ENCODE measurements at regions not wholly inside any gene's neighbourhood (a gene's known extent, or its start where the extent isn't known, plus 50 kb on each side); places are given as distances from the start of the nearest gene placed in this dataset.

DNA sequence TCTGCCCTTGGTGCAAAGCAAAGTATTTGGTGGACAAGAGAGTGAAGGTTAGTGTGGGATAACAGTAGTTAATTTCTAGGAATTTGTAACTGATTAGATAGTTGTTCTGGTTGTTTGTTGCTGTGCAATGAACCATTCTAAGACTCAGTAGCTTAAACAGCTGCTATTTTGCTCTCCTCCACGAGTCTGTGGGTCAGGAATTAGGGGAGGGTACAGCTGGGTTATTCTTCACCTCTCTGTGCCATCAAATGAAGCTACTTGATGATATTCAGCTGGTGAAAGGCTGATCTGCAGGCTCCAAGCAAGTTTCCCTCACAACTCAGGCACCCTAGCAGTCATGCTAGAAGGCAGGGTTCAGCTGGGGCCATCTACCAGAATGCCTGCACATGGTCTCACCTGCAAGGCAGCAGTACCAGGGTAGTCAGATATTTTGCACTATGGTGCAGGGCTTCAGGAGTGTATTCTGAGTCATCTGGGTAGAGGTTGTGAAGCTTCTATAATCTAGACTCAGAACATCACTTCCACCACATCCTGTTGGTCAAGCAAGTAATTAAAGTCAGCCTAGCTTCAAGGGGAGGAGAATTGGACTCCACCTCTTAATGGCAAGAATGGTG lies 159.5 kb upstream of the SLC28A3 start:
- no peak for ATAC-seq
- TF ChIP-seq POLR2A (IDR thresholded peaks at IDR 0.05) = no peak
- TF ChIP-seq, protein P1, sequence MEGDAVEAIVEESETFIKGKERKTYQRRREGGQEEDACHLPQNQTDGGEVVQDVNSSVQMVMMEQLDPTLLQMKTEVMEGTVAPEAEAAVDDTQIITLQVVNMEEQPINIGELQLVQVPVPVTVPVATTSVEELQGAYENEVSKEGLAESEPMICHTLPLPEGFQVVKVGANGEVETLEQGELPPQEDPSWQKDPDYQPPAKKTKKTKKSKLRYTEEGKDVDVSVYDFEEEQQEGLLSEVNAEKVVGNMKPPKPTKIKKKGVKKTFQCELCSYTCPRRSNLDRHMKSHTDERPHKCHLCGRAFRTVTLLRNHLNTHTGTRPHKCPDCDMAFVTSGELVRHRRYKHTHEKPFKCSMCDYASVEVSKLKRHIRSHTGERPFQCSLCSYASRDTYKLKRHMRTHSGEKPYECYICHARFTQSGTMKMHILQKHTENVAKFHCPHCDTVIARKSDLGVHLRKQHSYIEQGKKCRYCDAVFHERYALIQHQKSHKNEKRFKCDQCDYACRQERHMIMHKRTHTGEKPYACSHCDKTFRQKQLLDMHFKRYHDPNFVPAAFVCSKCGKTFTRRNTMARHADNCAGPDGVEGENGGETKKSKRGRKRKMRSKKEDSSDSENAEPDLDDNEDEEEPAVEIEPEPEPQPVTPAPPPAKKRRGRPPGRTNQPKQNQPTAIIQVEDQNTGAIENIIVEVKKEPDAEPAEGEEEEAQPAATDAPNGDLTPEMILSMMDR (IDR thresholded peaks at IDR 0.05 in 4 of 5, conservative IDR thresholded peaks at IDR 0.05 in 1 of 5) = no peak
- no peaks in the 10 kb centered on the region for H3K36me3 ChIP-seq
- H3K27me3 ChIP-seq = no peaks in the 10 kb centered on the region
- DNase-seq = no peak
- no peak overlapping the region for H3K27ac ChIP-seq
- intact Hi-C loops (cut with DNase I; ENCODE audit: low total_unique reads) (no loop called here), in situ Hi-C loops (cut with MboI; ENCODE audit: low sequenced_read_pairs in 4 of 4) (no loop called here)
- H3K4me3 ChIP-seq = no peak overlapping the region
- no peaks in the 10 kb centered on the region for H3K9me3 ChIP-seq
- no peaks in the 10 kb centered on the region for H3K4me1 ChIP-seq

DNA sequence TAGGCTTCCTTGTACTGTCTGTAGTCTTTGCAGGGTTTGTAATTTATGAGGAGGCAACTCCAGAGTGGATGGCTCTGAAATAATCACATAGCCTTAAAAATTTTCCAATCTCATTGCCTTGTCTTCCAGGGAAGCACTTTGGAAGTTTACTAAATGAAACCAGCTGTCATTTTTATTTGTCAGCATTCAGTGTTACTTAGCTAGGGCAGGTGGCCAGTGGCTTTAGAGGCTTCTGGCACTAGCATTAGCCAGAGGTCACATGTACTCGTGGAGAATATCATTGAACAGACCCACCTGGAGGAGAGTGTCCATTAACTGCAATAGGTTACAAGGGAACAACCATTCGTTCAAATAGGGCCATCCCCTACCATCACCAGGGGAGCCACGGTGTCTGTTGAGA lies 160.3 kb upstream of the SLC28A3 start:
- ATAC-seq (no peak), DNase-seq (no peak)
- Histone ChIP-seq H3K9me3 (no peaks in the 10 kb centered on the region), H3K27ac (no peak overlapping the region), H3K36me3 (no peaks in the 10 kb centered on the region), H3K27me3 (no peaks in the 10 kb centered on the region), H3K4me1 (no peaks in the 10 kb centered on the region), H3K4me3 (no peak overlapping the region)
- intact Hi-C loops (cut with DNase I; ENCODE audit: low total_unique reads) (no loop called here), in situ Hi-C loops (cut with MboI; ENCODE audit: low sequenced_read_pairs in 4 of 4) (no loop called here)
- TF ChIP-seq POLR2A (IDR thresholded peaks at IDR 0.05) = no peak
- TF ChIP-seq, protein P1 (IDR thresholded peaks at IDR 0.05 in 4 of 5, conservative IDR thresholded peaks at IDR 0.05 in 1 of 5) = no peak

DNA sequence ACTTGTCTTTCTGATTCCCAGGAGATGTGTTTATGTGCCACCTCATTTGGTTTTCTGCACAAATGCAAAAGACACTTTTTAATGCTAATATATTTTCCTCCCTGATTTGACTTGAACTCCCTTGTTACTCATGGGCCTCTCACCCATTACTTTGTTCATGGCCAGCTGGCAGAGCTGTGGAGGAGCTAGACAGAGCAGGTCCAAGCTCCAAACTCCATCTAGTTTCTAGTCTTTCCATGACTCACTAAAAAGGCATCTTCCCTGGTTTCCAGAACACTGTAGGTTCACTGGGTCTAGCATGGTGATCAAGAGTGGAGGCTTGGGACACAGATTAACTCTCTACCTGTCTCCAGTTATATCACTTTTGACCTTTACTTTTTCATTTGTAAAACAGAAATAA lies 161.0 kb upstream of the SLC28A3 start:
- H3K36me3 ChIP-seq = no peaks in the 10 kb centered on the region
- intact Hi-C loops (cut with DNase I; ENCODE audit: low total_unique reads) = no loop called here
- H3K27me3 ChIP-seq = no peaks in the 10 kb centered on the region
- ATAC-seq = no peak
- no peaks in the 10 kb centered on the region for H3K4me1 ChIP-seq
- H3K4me3 ChIP-seq = no peak overlapping the region
- no peaks in the 10 kb centered on the region for H3K9me3 ChIP-seq
- DNase-seq = no peak
- no peak overlapping the region for H3K27ac ChIP-seq
- in situ Hi-C loops (cut with MboI; ENCODE audit: low sequenced_read_pairs in 4 of 4) = no loop called here
- no peak for TF ChIP-seq POLR2A (IDR thresholded peaks at IDR 0.05)
- TF ChIP-seq, protein P1 (IDR thresholded peaks at IDR 0.05 in 4 of 5, conservative IDR thresholded peaks at IDR 0.05 in 1 of 5) = no peak

DNA sequence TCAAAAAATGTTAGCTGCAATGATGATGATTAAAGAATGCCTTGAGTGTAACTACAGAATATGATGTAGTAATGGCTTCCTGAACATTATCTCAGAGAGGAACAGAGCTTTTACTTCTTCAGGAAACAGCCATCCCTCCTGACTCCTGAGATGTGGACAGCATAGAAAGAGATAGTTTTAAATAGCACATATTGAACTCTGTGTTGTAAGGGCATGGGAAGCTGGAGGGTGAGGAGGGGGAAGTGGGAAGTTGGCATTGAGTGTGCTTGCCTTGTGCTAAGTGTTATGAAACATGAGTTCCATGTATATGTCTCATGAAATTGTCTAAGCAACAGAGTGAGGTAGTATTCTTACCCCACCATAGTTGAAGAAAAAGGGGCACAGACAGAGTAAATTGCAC lies 161.5 kb upstream of the SLC28A3 start:
- intact Hi-C loops (cut with DNase I; ENCODE audit: low total_unique reads) = no loop called here
- in situ Hi-C loops (cut with MboI; ENCODE audit: low sequenced_read_pairs in 4 of 4) = no loop called here
- DNase-seq (no peak), ATAC-seq (no peak)
- H3K4me1 ChIP-seq = no peaks in the 10 kb centered on the region
- H3K27me3 ChIP-seq = no peaks in the 10 kb centered on the region
- H3K4me3 ChIP-seq = no peak overlapping the region
- H3K36me3 ChIP-seq = no peaks in the 10 kb centered on the region
- TF ChIP-seq, protein P1 (IDR thresholded peaks at IDR 0.05 in 4 of 5, conservative IDR thresholded peaks at IDR 0.05 in 1 of 5) = no peak
- TF ChIP-seq POLR2A (IDR thresholded peaks at IDR 0.05) = no peak
- H3K27ac ChIP-seq = no peak overlapping the region
- H3K9me3 ChIP-seq = no peaks in the 10 kb centered on the region

DNA sequence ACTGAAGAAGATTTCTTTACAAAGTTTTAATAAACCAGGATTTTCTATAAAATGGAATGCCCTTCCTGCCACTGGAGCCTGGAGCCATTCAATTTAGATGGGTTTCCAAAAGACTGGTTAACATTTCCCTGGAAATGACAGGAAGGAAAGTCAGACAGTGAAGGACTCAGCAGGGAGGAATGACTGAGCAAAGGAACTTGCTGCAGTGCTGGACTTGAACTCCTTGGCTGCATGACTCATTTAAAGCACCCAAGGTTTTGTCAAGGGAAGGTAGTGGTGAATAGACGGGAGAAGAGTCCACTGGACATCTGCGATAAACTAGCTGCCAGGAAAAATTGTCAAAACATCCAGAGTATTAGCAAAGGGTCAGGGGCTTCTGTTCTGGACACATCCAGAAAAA lies 163.8 kb upstream of the SLC28A3 start:
- no peaks in the 10 kb centered on the region for H3K9me3 ChIP-seq
- no peak for ATAC-seq

More for the DNA sequence above, 163.8 kb upstream of the SLC28A3 start:
- Histone ChIP-seq H3K4me3 (no peak overlapping the region), H3K36me3 (no peaks in the 10 kb centered on the region), H3K27ac (no peak overlapping the region), H3K4me1 (no peaks in the 10 kb centered on the region), H3K27me3 (no peaks in the 10 kb centered on the region)
- no peak for DNase-seq
- in situ Hi-C loops (cut with MboI; ENCODE audit: low sequenced_read_pairs in 4 of 4) (no loop called here), intact Hi-C loops (cut with DNase I; ENCODE audit: low total_unique reads) (no loop called here)
- TF ChIP-seq, protein P1 (IDR thresholded peaks at IDR 0.05 in 4 of 5, conservative IDR thresholded peaks at IDR 0.05 in 1 of 5) = no peak
- TF ChIP-seq POLR2A (IDR thresholded peaks at IDR 0.05) = no peak
